CD8-positive, alpha-beta memory T cell (primary cell): ENCODE measurements at regions not wholly inside any gene's neighbourhood (a gene's known extent, or its start where the extent isn't known, plus 50 kb on each side); places are given as distances from the start of the nearest gene placed in this dataset.

Experiments used
- CTCF ChIA-PET: fragments of 350-600 bp; sonication (Branson Sonifier 250); formaldehyde crosslinking; loops from one replicate; lab custom pipeline; 2021; ENCODE audit warnings: antibody characterized with exemption; lab: Charles Lee
- POLR2A ChIA-PET: fragments of 350-600 bp; sonication (Branson Sonifier 250); formaldehyde crosslinking; loops from one replicate; lab custom pipeline; 2021; ENCODE audit warnings: antibody characterized with exemption; lab: Charles Lee
- DNase-seq, 5 donors: peaks; one replicate each; pipeline versions ENCODE4 v3.0.0 to v3.0.0-alpha.2; 2020 to 2022; ENCODE audit warnings: mixed read lengths in 1 of 5
- H3K27ac ChIP-seq: one replicate; pipeline ENCODE4 v1.7.0; 2013; ENCODE audit warnings: low read depth, mild to moderate bottlenecking, low read length, moderate library complexity
- H3K27me3 ChIP-seq: 2 replicates; pipeline ENCODE4 v1.7.0; 2013; ENCODE audit warnings: low read length, mild to moderate bottlenecking; ENCODE audit not compliant: insufficient read depth, poor library complexity, severe bottlenecking
- H3K36me3 ChIP-seq: 2 replicates; pipeline ENCODE4 v1.7.0; 2013; ENCODE audit warnings: mild to moderate bottlenecking, low read length, moderate library complexity; ENCODE audit not compliant: insufficient read depth
- H3K4me1 ChIP-seq: 2 replicates; pipeline ENCODE4 v1.7.0; 2013; ENCODE audit warnings: mild to moderate bottlenecking, low read length, moderate library complexity; ENCODE audit not compliant: insufficient read depth
- H3K4me3 ChIP-seq: 2 replicates; pipeline ENCODE4 v1.7.0; 2013; ENCODE audit warnings: mild to moderate bottlenecking, low read length
- H3K9me3 ChIP-seq: 2 replicates; pipeline ENCODE4 v1.7.0; 2013; ENCODE audit warnings: mild to moderate bottlenecking, low read length
- H3K27ac Mint-ChIP-seq, 8 donors: one replicate each; pipeline ENCODE4 v1.8.0; 2020 to 2021; ENCODE audit warnings: mixed read lengths in 8 of 8, mild to moderate bottlenecking in 6 of 8, inconsistent platforms in 3 of 8, moderate library complexity in 3 of 8
- H3K27me3 Mint-ChIP-seq, 2 donors: one replicate each; pipeline ENCODE4 v1.8.0; 2020 to 2021; ENCODE audit warnings: mixed read lengths in 2 of 2, mild to moderate bottlenecking in 1 of 2, moderate library complexity in 1 of 2
- H3K36me3 Mint-ChIP-seq, 3 donors: one replicate each; pipeline ENCODE4 v1.8.0; 2020 to 2021; ENCODE audit warnings: mixed read lengths in 3 of 3, inconsistent platforms in 1 of 3, mild to moderate bottlenecking in 1 of 3
- H3K4me1 Mint-ChIP-seq, 3 donors: one replicate each; pipeline ENCODE4 v1.8.0; 2020 to 2021; ENCODE audit warnings: mixed read lengths in 3 of 3, inconsistent platforms in 1 of 3, mild to moderate bottlenecking in 1 of 3
- H3K4me3 Mint-ChIP-seq, 7 donors: one replicate each; pipeline ENCODE4 v1.8.0; 2020 to 2021; ENCODE audit warnings: mixed read lengths in 7 of 7, mild to moderate bottlenecking in 6 of 7, moderate library complexity in 4 of 7, inconsistent platforms in 2 of 7
- H3K9me3 Mint-ChIP-seq, 5 donors: one replicate each; pipeline ENCODE4 v1.8.0; 2020 to 2022; ENCODE audit warnings: mixed read lengths in 5 of 5, mild to moderate bottlenecking in 3 of 5, moderate library complexity in 2 of 5, inconsistent platforms in 1 of 5

- Histone ChIP-seq H3K4me1 (no peaks in the 10 kb centered on the region), H3K9me3 (no peaks in the 10 kb centered on the region), H3K27ac (no peak overlapping the region), H3K36me3 (no peaks in the 10 kb centered on the region), H3K4me3 (no peak overlapping the region), H3K27me3 (no peaks in the 10 kb centered on the region)
- no peaks in the 10 kb centered on the region for H3K4me1 Mint-ChIP-seq
- no peak for DNase-seq
- no peak overlapping the region for H3K4me3 Mint-ChIP-seq
- H3K9me3 Mint-ChIP-seq: peaks cover 3 to 23% (median 5%) of the 10 kb centered on the region in 5 donors
- no peaks in the 10 kb centered on the region for H3K36me3 Mint-ChIP-seq
- ChIA-PET CTCF (no interaction called here), POLR2A (no interaction called here)
- H3K27me3 Mint-ChIP-seq: no peaks in the 10 kb centered on the region
- H3K27ac Mint-ChIP-seq: no peak overlapping the region
Observed at GRCh38 chr4:31573554-31573953, 853.4 kb downstream of the PCDH7 start.

GRCh38 chr4:31575504-31575903, 855.3 kb downstream of the PCDH7 start:
- Histone ChIP-seq H3K9me3 (no peaks in the 10 kb centered on the region), H3K27me3 (no peaks in the 10 kb centered on the region), H3K4me1 (no peaks in the 10 kb centered on the region), H3K36me3 (no peaks in the 10 kb centered on the region), H3K27ac (no peak overlapping the region), H3K4me3 (no peak overlapping the region)
- ChIA-PET POLR2A (no interaction called here), CTCF (no interaction called here)
- peaks cover 3 to 15% (median 4%) of the 10 kb centered on the region in 5 donors for H3K9me3 Mint-ChIP-seq
- no peaks in the 10 kb centered on the region for H3K27me3 Mint-ChIP-seq
- DNase-seq: no peak
- no peaks in the 10 kb centered on the region for H3K4me1 Mint-ChIP-seq
- no peaks in the 10 kb centered on the region for H3K36me3 Mint-ChIP-seq
- H3K4me3 Mint-ChIP-seq: no peak overlapping the region
- peak overlapping the region in 1 of 8 donors; percentile 59 for H3K27ac Mint-ChIP-seq

- peaks cover 0 to 23% (median 2%) of the 10 kb centered on the region in 5 donors for H3K9me3 Mint-ChIP-seq
- no peak overlapping the region for H3K27ac Mint-ChIP-seq
- ChIA-PET POLR2A (no interaction called here), CTCF (no interaction called here)
- Histone ChIP-seq H3K27ac (no peak overlapping the region), H3K27me3 (no peaks in the 10 kb centered on the region), H3K4me1 (no peaks in the 10 kb centered on the region), H3K4me3 (no peak overlapping the region), H3K36me3 (no peaks in the 10 kb centered on the region), H3K9me3 (no peaks in the 10 kb centered on the region)
- H3K27me3 Mint-ChIP-seq: no peaks in the 10 kb centered on the region
- no peaks in the 10 kb centered on the region for H3K4me1 Mint-ChIP-seq
- no peak overlapping the region for H3K4me3 Mint-ChIP-seq
- H3K36me3 Mint-ChIP-seq: no peaks in the 10 kb centered on the region
- DNase-seq: no peak
Observed at GRCh38 chr4:31580843-31581242, 860.7 kb downstream of the PCDH7 start.

GRCh38 chr4:31585503-31585902, 865.3 kb downstream of the PCDH7 start:
- H3K4me1 Mint-ChIP-seq: no peaks in the 10 kb centered on the region
- Histone ChIP-seq H3K36me3 (no peaks in the 10 kb centered on the region), H3K27me3 (no peaks in the 10 kb centered on the region), H3K27ac (no peak overlapping the region), H3K9me3 (no peaks in the 10 kb centered on the region), H3K4me3 (no peak overlapping the region), H3K4me1 (no peaks in the 10 kb centered on the region)
- peaks cover 2 to 35% (median 10%) of the 10 kb centered on the region in 5 donors for H3K9me3 Mint-ChIP-seq
- H3K4me3 Mint-ChIP-seq: no peak overlapping the region
- ChIA-PET CTCF (no interaction called here), POLR2A (no interaction called here)
- DNase-seq: no peak
- H3K27ac Mint-ChIP-seq: no peak overlapping the region
- H3K36me3 Mint-ChIP-seq: no peaks in the 10 kb centered on the region
- no peaks in the 10 kb centered on the region for H3K27me3 Mint-ChIP-seq

- H3K27ac Mint-ChIP-seq: no peak overlapping the region
- no peaks in the 10 kb centered on the region for H3K4me1 ChIP-seq
- POLR2A ChIA-PET: no interaction called here
Observed at GRCh38 chr4:31592293-31592692, 872.1 kb downstream of the PCDH7 start.

GRCh38 chr4:31595496-31595895, 875.3 kb downstream of the PCDH7 start:
- no peak overlapping the region for H3K27ac Mint-ChIP-seq
- Histone ChIP-seq H3K4me1 (no peaks in the 10 kb centered on the region), H3K36me3 (no peaks in the 10 kb centered on the region), H3K4me3 (no peak overlapping the region), H3K9me3 (no peaks in the 10 kb centered on the region), H3K27ac (no peak overlapping the region), H3K27me3 (no peaks in the 10 kb centered on the region)
- H3K4me3 Mint-ChIP-seq: no peak overlapping the region
- no peaks in the 10 kb centered on the region for H3K36me3 Mint-ChIP-seq
- no peaks in the 10 kb centered on the region for H3K27me3 Mint-ChIP-seq
- no peaks in the 10 kb centered on the region for H3K4me1 Mint-ChIP-seq
- POLR2A ChIA-PET: no interaction called here
- CTCF ChIA-PET: no interaction called here
- H3K9me3 Mint-ChIP-seq: peaks cover 4 to 31% (median 15%) of the 10 kb centered on the region in 5 donors
- no peak for DNase-seq

More at GRCh38 chr4:31592293-31592692, 872.1 kb downstream of the PCDH7 start:
- Mint-ChIP-seq H3K4me3 (no peak overlapping the region), H3K36me3 (no peaks in the 10 kb centered on the region), H3K4me1 (no peaks in the 10 kb centered on the region), H3K27me3 (no peaks in the 10 kb centered on the region), H3K9me3 (peaks cover 0 to 43% (median 9%) of the 10 kb centered on the region in 5 donors)
- H3K9me3 ChIP-seq: no peaks in the 10 kb centered on the region
- CTCF ChIA-PET: no interaction called here
- H3K27ac ChIP-seq: no peak overlapping the region
- no peaks in the 10 kb centered on the region for H3K36me3 ChIP-seq
- H3K27me3 ChIP-seq: no peaks in the 10 kb centered on the region
- no peak overlapping the region for H3K4me3 ChIP-seq
- no peak for DNase-seq

- no peak for DNase-seq
- POLR2A ChIA-PET: no interaction called here
- Mint-ChIP-seq H3K4me3 (no peak overlapping the region), H3K4me1 (no peaks in the 10 kb centered on the region), H3K36me3 (no peaks in the 10 kb centered on the region), H3K27me3 (no peaks in the 10 kb centered on the region), H3K27ac (no peak overlapping the region), H3K9me3 (peaks cover 4 to 35% (median 10%) of the 10 kb centered on the region in 5 donors)
- Histone ChIP-seq H3K4me1 (no peaks in the 10 kb centered on the region), H3K27ac (no peak overlapping the region), H3K36me3 (no peaks in the 10 kb centered on the region), H3K4me3 (no peak overlapping the region), H3K27me3 (no peaks in the 10 kb centered on the region), H3K9me3 (no peaks in the 10 kb centered on the region)
- CTCF ChIA-PET: no interaction called here
Observed at GRCh38 chr4:31598639-31599038, 878.5 kb downstream of the PCDH7 start.

GRCh38 chr4:31601793-31602192, 881.6 kb downstream of the PCDH7 start:
- ChIA-PET CTCF (no interaction called here), POLR2A (no interaction called here)
- Histone ChIP-seq H3K27ac (no peak overlapping the region), H3K9me3 (no peaks in the 10 kb centered on the region), H3K4me3 (no peak overlapping the region), H3K27me3 (no peaks in the 10 kb centered on the region), H3K36me3 (no peaks in the 10 kb centered on the region), H3K4me1 (no peaks in the 10 kb centered on the region)
- no peak overlapping the region for H3K4me3 Mint-ChIP-seq
- no peaks in the 10 kb centered on the region for H3K4me1 Mint-ChIP-seq
- H3K27ac Mint-ChIP-seq: no peak overlapping the region
- no peak for DNase-seq
- H3K9me3 Mint-ChIP-seq: peaks cover 7 to 29% (median 11%) of the 10 kb centered on the region in 5 donors
- no peaks in the 10 kb centered on the region for H3K27me3 Mint-ChIP-seq
- H3K36me3 Mint-ChIP-seq: peaks cover 0 to 2% (median 0%) of the 10 kb centered on the region in 3 donors
